Nephron progenitor cell (in vitro differentiated cells): ENCODE measurements at regions not wholly inside any gene's neighbourhood (a gene's known extent, or its start where the extent isn't known, plus 50 kb on each side); places are given as distances from the start of the nearest gene placed in this dataset.

Experiments
- DNase-seq: peaks from one replicate; pipeline ENCODE4 v3.0.0; 2021
- H3K27ac Mint-ChIP-seq: 2 replicates; pipeline ENCODE4 v1.8.0; 2021; ENCODE audit warnings: mild to moderate bottlenecking, moderate library complexity, mixed read lengths
- H3K27me3 Mint-ChIP-seq: 2 replicates; pipeline ENCODE4 v1.8.0; 2021; ENCODE audit warnings: mild to moderate bottlenecking, low read depth, mixed read lengths; ENCODE audit not compliant: poor library complexity
- H3K36me3 Mint-ChIP-seq: 2 replicates; pipeline ENCODE4 v1.8.0; 2021; ENCODE audit warnings: low read depth, mixed read lengths
- H3K4me1 Mint-ChIP-seq: 2 replicates; pipeline ENCODE4 v1.8.0; 2021; ENCODE audit warnings: mixed read lengths
- H3K4me3 Mint-ChIP-seq: 2 replicates; pipeline ENCODE4 v1.8.0; 2021; ENCODE audit warnings: mild to moderate bottlenecking, moderate library complexity, mixed read lengths
- H3K9me3 Mint-ChIP-seq: 2 replicates; pipeline ENCODE4 v1.8.0; 2021; ENCODE audit warnings: mild to moderate bottlenecking, moderate library complexity, mixed read lengths
- CTCF ChIP-seq: fragments of 200-600 bp; sonication (generic); IDR thresholded peaks from 2 replicates; pipeline ENCODE4 v1.5.0; 2021; ENCODE audit warnings: antibody characterized with exemption

DNA sequence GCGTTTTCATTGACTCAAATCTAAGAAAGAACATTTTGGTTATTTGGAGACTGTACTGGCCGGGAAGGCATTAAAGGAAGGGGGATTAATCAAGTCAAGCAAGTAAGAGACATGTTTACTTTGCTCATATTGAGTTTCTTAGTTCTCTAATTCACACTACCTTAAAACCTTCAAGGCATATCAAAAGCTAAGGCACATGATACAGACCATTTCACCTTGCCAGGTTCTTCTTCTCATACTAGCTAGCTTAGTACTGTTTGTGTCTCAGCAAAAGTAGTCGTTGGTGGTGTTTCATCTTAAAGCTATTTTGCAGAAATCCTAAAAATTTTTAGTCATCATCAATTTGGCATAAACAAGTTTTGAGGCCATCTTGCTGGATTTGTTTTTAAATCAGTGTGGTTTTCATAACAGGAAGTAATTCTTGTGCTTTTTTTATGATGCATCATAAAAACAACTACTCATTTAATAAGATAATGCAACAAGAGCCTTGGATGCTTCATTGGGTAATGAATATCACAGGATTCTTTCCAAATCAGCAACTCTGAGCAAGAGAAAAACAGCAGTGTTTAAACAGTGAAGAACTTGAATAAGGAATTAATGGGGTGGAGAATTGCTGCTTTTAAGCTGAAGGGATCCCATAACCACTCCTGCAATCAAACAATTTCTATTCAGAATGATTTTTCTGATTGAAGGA is 425.3 kb downstream of the EPM2A start:
- no peak for TF ChIP-seq CTCF
- H3K4me1 Mint-ChIP-seq: peaks cover 55% of the 10 kb centered on the region
- no peaks in the 10 kb centered on the region for H3K36me3 Mint-ChIP-seq
- H3K4me3 Mint-ChIP-seq: no peak overlapping the region
- DNase-seq: no peak
- H3K27ac Mint-ChIP-seq: no peak overlapping the region
- peaks cover 4% of the 10 kb centered on the region for H3K27me3 Mint-ChIP-seq
- H3K9me3 Mint-ChIP-seq: no peaks in the 10 kb centered on the region

GRCh38 chr6:145312481-145312880 is 422.8 kb downstream of the EPM2A start:
- Mint-ChIP-seq H3K4me1 (peaks cover 64% of the 10 kb centered on the region), H3K4me3 (no peak overlapping the region), H3K27me3 (no peaks in the 10 kb centered on the region), H3K27ac (no peak overlapping the region), H3K36me3 (no peaks in the 10 kb centered on the region), H3K9me3 (peaks cover 2% of the 10 kb centered on the region)
- TF ChIP-seq CTCF: no peak
- DNase-seq: no peak

GRCh38 chr6:145313041-145313855 is 422.1 kb downstream of the EPM2A start:
- Mint-ChIP-seq H3K27me3 (no peaks in the 10 kb centered on the region), H3K4me3 (no peak overlapping the region), H3K9me3 (peaks cover 9% of the 10 kb centered on the region), H3K27ac (no peak overlapping the region), H3K4me1 (peaks cover 64% of the 10 kb centered on the region), H3K36me3 (no peaks in the 10 kb centered on the region)
- no peak for DNase-seq
- TF ChIP-seq CTCF: no peak

GRCh38 chr6:145315982-145316600 is 419.2 kb downstream of the EPM2A start:
- Mint-ChIP-seq H3K27me3 (no peaks in the 10 kb centered on the region), H3K27ac (no peak overlapping the region), H3K4me1 (peaks cover 40% of the 10 kb centered on the region), H3K4me3 (no peak overlapping the region), H3K36me3 (no peaks in the 10 kb centered on the region), H3K9me3 (peaks cover 18% of the 10 kb centered on the region)
- DNase-seq: no peak
- no peak for TF ChIP-seq CTCF

GRCh38 chr6:145318952-145319351 is 416.4 kb downstream of the EPM2A start:
- no peak for TF ChIP-seq CTCF
- no peaks in the 10 kb centered on the region for H3K36me3 Mint-ChIP-seq
- DNase-seq: no peak
- no peaks in the 10 kb centered on the region for H3K27me3 Mint-ChIP-seq
- peaks cover 18% of the 10 kb centered on the region for H3K9me3 Mint-ChIP-seq
- peaks cover 20% of the 10 kb centered on the region for H3K4me1 Mint-ChIP-seq
- no peak overlapping the region for H3K4me3 Mint-ChIP-seq
- H3K27ac Mint-ChIP-seq: no peak overlapping the region
